Activated CD4-positive, alpha-beta memory T cell treated with anti-CD3 and anti-CD28 coated beads for 36 hours (primary cell): ENCODE measurements at regions not wholly inside any gene's neighbourhood (a gene's known extent, or its start where the extent isn't known, plus 50 kb on each side); places are given as distances from the start of the nearest gene placed in this dataset.

Experiments
- CTCF ChIA-PET: fragments of 350-600 bp; sonication (Branson Sonifier 250); formaldehyde crosslinking; loops from one replicate; lab custom pipeline; 2021; ENCODE audit warnings: antibody characterized with exemption, inconsistent platforms; lab: Charles Lee
- POLR2A ChIA-PET: fragments of 350-600 bp; sonication (Branson Sonifier 250); formaldehyde crosslinking; loops from one replicate; lab custom pipeline; 2021; ENCODE audit warnings: antibody characterized with exemption; lab: Charles Lee
- DNase-seq: peaks from one replicate; pipeline ENCODE4 v3.0.0-alpha.2; 2020
- H3K27ac Mint-ChIP-seq: one replicate; pipeline ENCODE4 v1.8.0; 2021; ENCODE audit warnings: mixed read lengths
- H3K27me3 Mint-ChIP-seq: one replicate; pipeline ENCODE4 v1.8.0; 2021; ENCODE audit warnings: mixed read lengths
- H3K36me3 Mint-ChIP-seq: one replicate; pipeline ENCODE4 v1.8.0; 2021; ENCODE audit warnings: mixed read lengths
- H3K4me1 Mint-ChIP-seq: one replicate; pipeline ENCODE4 v1.8.0; 2021; ENCODE audit warnings: low read depth, mixed read lengths
- H3K4me3 Mint-ChIP-seq: one replicate; pipeline ENCODE4 v1.8.0; 2021; ENCODE audit warnings: mild to moderate bottlenecking, mixed read lengths
- H3K9me3 Mint-ChIP-seq: one replicate; pipeline ENCODE4 v1.8.0; 2021; ENCODE audit warnings: mixed read lengths
- intact Hi-C: fragments of 100-400 bp; cut with micrococcal nuclease; formaldehyde crosslinking; loops from one replicate; pipeline ENCODE4 v1.15.1; 2023

GRCh38 chr9:90002397-90003271 is 397.8 kb downstream of the GADD45G start:
- H3K9me3 Mint-ChIP-seq: peaks cover 3% of the 10 kb centered on the region
- POLR2A ChIA-PET: no interaction called here
- no peaks in the 10 kb centered on the region for H3K36me3 Mint-ChIP-seq
- intact Hi-C loops: loop anchor here (5.0 kb wide), 1 partner anchor 100 kb away; no protein-coding TSS in a partner anchor
- H3K4me1 Mint-ChIP-seq: peaks cover 34% of the 10 kb centered on the region
- CTCF ChIA-PET: interaction anchor here (0.7 to 1.5 kb wide), 2 partner anchors 74 to 94 kb away, joined by 3 read pairs; no protein-coding TSS in a partner anchor
- H3K4me3 Mint-ChIP-seq: no peak overlapping the region
- no peak for DNase-seq
- H3K27ac Mint-ChIP-seq: no peak overlapping the region
- H3K27me3 Mint-ChIP-seq: no peaks in the 10 kb centered on the region

- Mint-ChIP-seq H3K27ac (no peak overlapping the region), H3K4me3 (no peak overlapping the region), H3K27me3 (no peaks in the 10 kb centered on the region), H3K9me3 (peaks cover 3% of the 10 kb centered on the region), H3K36me3 (no peaks in the 10 kb centered on the region), H3K4me1 (peaks cover 13% of the 10 kb centered on the region)
- no peak for DNase-seq
- ChIA-PET POLR2A (no interaction called here), CTCF (interaction anchor here (0.6 kb wide), 1 partner anchor 538 kb away, joined by 3 read pairs; no protein-coding TSS in a partner anchor)
- intact Hi-C loops: no loop called here
Observed at GRCh38 chr9:90005388-90005787, 400.6 kb downstream of the GADD45G start.

GRCh38 chr9:90007516-90008440 is 403.0 kb downstream of the GADD45G start:
- Mint-ChIP-seq H3K9me3 (peaks cover 3% of the 10 kb centered on the region), H3K36me3 (no peaks in the 10 kb centered on the region), H3K4me1 (no peaks in the 10 kb centered on the region), H3K27me3 (no peaks in the 10 kb centered on the region), H3K27ac (no peak overlapping the region), H3K4me3 (no peak overlapping the region)
- POLR2A ChIA-PET: no interaction called here
- CTCF ChIA-PET: no interaction called here
- intact Hi-C loops: no loop called here
- no peak for DNase-seq

GRCh38 chr9:90009447-90009846 is 404.6 kb downstream of the GADD45G start:
- CTCF ChIA-PET: interaction anchor here (1.0 kb wide), 1 partner anchor 407 kb away, joined by 3 read pairs; no protein-coding TSS in a partner anchor
- Mint-ChIP-seq H3K4me1 (no peaks in the 10 kb centered on the region), H3K4me3 (no peak overlapping the region), H3K27ac (no peak overlapping the region), H3K9me3 (peaks cover 3% of the 10 kb centered on the region), H3K36me3 (no peaks in the 10 kb centered on the region), H3K27me3 (no peaks in the 10 kb centered on the region)
- no peak for DNase-seq
- POLR2A ChIA-PET: no interaction called here
- intact Hi-C loops: no loop called here

- no peak for DNase-seq
- Mint-ChIP-seq H3K4me1 (no peaks in the 10 kb centered on the region), H3K36me3 (no peaks in the 10 kb centered on the region), H3K9me3 (no peaks in the 10 kb centered on the region), H3K27ac (no peak overlapping the region), H3K4me3 (no peak overlapping the region), H3K27me3 (no peaks in the 10 kb centered on the region)
- CTCF ChIA-PET: no interaction called here
- POLR2A ChIA-PET: no interaction called here
- intact Hi-C loops: no loop called here
Observed at GRCh38 chr9:90010793-90011192, 406.0 kb downstream of the GADD45G start.

GRCh38 chr9:90012949-90013348 is 408.1 kb downstream of the GADD45G start:
- intact Hi-C loops: no loop called here
- Mint-ChIP-seq H3K36me3 (no peaks in the 10 kb centered on the region), H3K9me3 (no peaks in the 10 kb centered on the region), H3K27ac (no peak overlapping the region), H3K4me3 (no peak overlapping the region), H3K27me3 (no peaks in the 10 kb centered on the region), H3K4me1 (no peaks in the 10 kb centered on the region)
- CTCF ChIA-PET: interaction anchor here (0.9 kb wide), 1 partner anchor 415 kb away, joined by 3 read pairs; no protein-coding TSS in a partner anchor
- POLR2A ChIA-PET: no interaction called here
- no peak for DNase-seq

- POLR2A ChIA-PET: no interaction called here
- intact Hi-C loops: no loop called here
Observed at GRCh38 chr9:90013778-90014177, 409.0 kb downstream of the GADD45G start.

GRCh38 chr9:90014421-90014820 is 409.6 kb downstream of the GADD45G start:
- ChIA-PET POLR2A (no interaction called here), CTCF (no interaction called here)
- no peaks in the 10 kb centered on the region for H3K36me3 Mint-ChIP-seq
- H3K27ac Mint-ChIP-seq: no peak overlapping the region
- intact Hi-C loops: no loop called here
- H3K4me1 Mint-ChIP-seq: no peaks in the 10 kb centered on the region
- no peak overlapping the region for H3K4me3 Mint-ChIP-seq
- no peaks in the 10 kb centered on the region for H3K9me3 Mint-ChIP-seq
- no peaks in the 10 kb centered on the region for H3K27me3 Mint-ChIP-seq
- DNase-seq: no peak

More at GRCh38 chr9:90013778-90014177, 409.0 kb downstream of the GADD45G start:
- no peak overlapping the region for H3K4me3 Mint-ChIP-seq
- H3K27ac Mint-ChIP-seq: no peak overlapping the region
- no peaks in the 10 kb centered on the region for H3K36me3 Mint-ChIP-seq
- H3K27me3 Mint-ChIP-seq: no peaks in the 10 kb centered on the region
- DNase-seq: no peak
- CTCF ChIA-PET: no interaction called here
- H3K4me1 Mint-ChIP-seq: no peaks in the 10 kb centered on the region
- no peaks in the 10 kb centered on the region for H3K9me3 Mint-ChIP-seq

GRCh38 chr9:90016272-90016671 is 411.5 kb downstream of the GADD45G start:
- intact Hi-C loops: no loop called here
- Mint-ChIP-seq H3K4me1 (no peaks in the 10 kb centered on the region), H3K4me3 (no peak overlapping the region), H3K36me3 (no peaks in the 10 kb centered on the region), H3K27ac (no peak overlapping the region), H3K9me3 (no peaks in the 10 kb centered on the region), H3K27me3 (peaks cover 2% of the 10 kb centered on the region)
- CTCF ChIA-PET: no interaction called here
- POLR2A ChIA-PET: no interaction called here
- no peak for DNase-seq

- CTCF ChIA-PET: interaction anchor here (0.7 to 1.2 kb wide), 2 partner anchors 12 to 18 kb away, joined by 3 read pairs; no protein-coding TSS in a partner anchor
- Mint-ChIP-seq H3K4me1 (no peaks in the 10 kb centered on the region), H3K9me3 (peaks cover 4% of the 10 kb centered on the region), H3K27ac (no peak overlapping the region), H3K27me3 (peaks cover 2% of the 10 kb centered on the region), H3K4me3 (no peak overlapping the region), H3K36me3 (no peaks in the 10 kb centered on the region)
- DNase-seq: no peak
- POLR2A ChIA-PET: interaction anchor here (1.3 kb wide), 1 partner anchor 56 kb away, joined by 3 read pairs; no protein-coding TSS in a partner anchor
- intact Hi-C loops: no loop called here
Observed at GRCh38 chr9:90017679-90018078, 412.9 kb downstream of the GADD45G start.

- Mint-ChIP-seq H3K9me3 (peaks cover 5% of the 10 kb centered on the region), H3K27me3 (peaks cover 2% of the 10 kb centered on the region), H3K4me3 (no peak overlapping the region), H3K4me1 (no peaks in the 10 kb centered on the region), H3K27ac (no peak overlapping the region), H3K36me3 (no peaks in the 10 kb centered on the region)
- intact Hi-C loops: no loop called here
- CTCF ChIA-PET: no interaction called here
- POLR2A ChIA-PET: interaction anchor here (1.3 kb wide), 1 partner anchor 57 kb away, joined by 3 read pairs; no protein-coding TSS in a partner anchor
- DNase-seq: no peak
Observed at GRCh38 chr9:90018688-90019087, 413.9 kb downstream of the GADD45G start.

GRCh38 chr9:90019626-90020025 is 414.8 kb downstream of the GADD45G start:
- no peak for DNase-seq
- intact Hi-C loops: no loop called here
- ChIA-PET POLR2A (no interaction called here), CTCF (no interaction called here)
- Mint-ChIP-seq H3K4me1 (no peaks in the 10 kb centered on the region), H3K36me3 (no peaks in the 10 kb centered on the region), H3K27ac (no peak overlapping the region), H3K27me3 (peaks cover 2% of the 10 kb centered on the region), H3K9me3 (peaks cover 5% of the 10 kb centered on the region), H3K4me3 (no peak overlapping the region)
